GM18507 (cell line): ENCODE measurements at regions not wholly inside any gene's neighbourhood (a gene's known extent, or its start where the extent isn't known, plus 50 kb on each side); places are given as distances from the start of the nearest gene placed in this dataset.
"Not testable (repeated sequence)": the region's sequence is repeated elsewhere in the genome, so short reads cannot be mapped to it uniquely, and the experiment has no call there.

Experiments
- DNase-seq: peaks from one replicate; pipeline ENCODE4 v3.0.0; 2011; ENCODE audit warnings: low read depth; ENCODE audit not compliant: insufficient read length; ENCODE audit errors: extremely low spot score
- FAIRE-seq: peaks from 2 replicates; lab custom pipeline; 2011; peaks lifted over from hg19 to GRCh38; lab: Jason Lieb, UNC

DNA sequence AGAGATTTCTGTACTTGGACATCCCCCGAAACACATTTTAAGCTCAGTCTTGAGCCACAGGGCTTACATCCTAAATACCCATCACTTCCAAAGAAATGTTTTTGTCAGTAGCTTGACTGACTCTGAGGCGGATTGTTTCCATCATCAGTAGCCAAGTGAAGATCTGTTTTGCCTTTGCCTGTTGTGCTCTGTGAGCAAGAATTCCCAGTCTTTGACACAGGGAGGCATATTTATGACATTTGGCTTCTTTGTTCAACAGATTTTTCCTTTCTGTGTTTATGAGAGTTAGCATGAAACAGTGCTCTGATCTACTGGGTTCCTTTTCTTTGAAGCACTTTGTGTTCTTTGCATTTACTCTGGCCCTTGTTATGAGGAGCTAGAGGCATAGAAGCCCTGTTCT is 132.1 kb upstream of the CDIN1 start:
- no peak for FAIRE-seq
- DNase-seq: no peak

DNA sequence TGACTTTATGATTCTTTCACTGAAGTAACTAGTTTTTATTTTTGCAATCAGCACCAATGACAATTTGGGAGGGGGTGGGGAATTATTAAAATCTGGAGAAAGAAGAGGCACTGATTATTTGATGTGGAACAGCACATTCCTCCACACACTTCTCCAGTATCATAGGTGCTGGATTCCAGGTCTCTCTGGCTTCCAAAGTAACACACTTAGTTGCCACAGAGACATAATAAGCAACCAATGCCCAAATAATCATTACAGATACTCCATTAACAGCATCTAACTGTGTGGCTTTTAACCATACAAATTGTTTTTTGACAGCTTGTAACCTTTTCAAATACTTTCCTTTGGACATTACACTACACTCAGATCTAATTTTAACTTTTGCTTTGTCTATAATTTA is 131.0 kb upstream of the CDIN1 start:
- DNase-seq (no peak), FAIRE-seq (no peak)

DNA sequence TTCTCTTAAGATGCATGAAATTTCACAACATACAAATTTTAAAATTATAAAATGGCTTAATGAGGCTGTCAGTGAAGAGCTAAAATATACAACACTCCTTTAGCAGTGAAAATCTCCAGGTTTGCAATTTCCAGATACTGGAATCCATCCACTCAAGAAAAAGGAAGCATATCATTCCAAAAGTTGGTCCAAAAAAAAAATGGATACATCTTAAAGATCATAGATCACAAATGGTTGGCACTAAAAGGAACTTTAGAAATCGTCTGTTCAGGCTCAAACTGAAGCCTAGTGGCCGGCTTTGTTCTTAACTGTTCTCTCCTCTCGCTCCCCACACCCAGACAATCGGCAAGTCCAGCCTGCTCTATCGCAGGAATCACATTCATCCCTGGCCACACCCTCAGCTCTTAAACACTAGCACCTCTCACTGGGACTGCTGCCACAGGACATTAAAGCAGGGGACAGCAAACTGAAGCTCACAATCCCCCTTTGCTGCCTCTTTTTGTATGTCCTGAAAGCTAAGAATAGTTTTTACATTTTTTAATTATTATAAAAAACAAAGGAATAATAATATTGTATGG is 130.3 kb upstream of the CDIN1 start:
- FAIRE-seq (no peak), DNase-seq (no peak)

DNA sequence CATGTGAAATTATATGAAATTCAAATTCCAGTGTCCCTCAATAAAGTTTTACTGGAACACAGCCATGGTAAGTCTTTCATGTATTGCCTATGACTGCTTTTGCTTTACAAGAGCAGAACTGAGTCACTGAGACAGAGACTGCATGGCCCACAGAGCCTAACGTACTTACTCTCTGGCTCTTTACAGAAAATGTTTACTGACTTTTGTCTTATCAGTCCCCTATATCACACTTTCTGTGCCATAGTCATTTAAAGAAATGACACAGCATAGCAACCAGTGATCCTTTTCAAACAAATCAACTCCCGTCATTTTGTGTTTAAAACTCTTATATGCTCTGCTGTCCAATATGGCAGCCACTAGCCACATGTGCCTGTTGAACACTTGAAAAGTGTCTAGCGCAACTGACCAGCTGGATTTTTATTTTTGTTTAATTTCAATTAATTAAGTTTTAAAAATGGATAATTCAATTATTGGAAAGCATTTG is 129.7 kb upstream of the CDIN1 start:
- DNase-seq: no peak
- no peak for FAIRE-seq

DNA sequence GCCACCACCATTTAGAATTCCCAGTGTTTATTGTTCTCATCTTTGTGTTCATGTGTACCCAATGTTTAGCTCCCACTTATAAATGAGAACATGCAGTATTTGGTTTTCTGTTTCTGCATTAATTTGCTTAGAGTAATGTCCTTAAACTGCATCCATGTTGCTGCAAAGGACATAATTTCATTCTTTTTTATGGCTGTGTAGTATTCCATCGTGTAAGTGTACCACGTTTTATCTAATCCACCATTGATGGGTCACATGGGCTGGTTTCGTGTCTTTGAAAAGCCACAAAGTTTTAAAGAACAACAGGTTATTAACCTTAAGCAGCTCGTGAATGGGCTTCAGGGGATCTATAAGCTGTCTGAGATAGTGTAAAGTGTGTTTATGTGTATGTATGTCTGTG is 125.2 kb upstream of the CDIN1 start:
- DNase-seq, FAIRE-seq: not testable (repeated sequence)

DNA sequence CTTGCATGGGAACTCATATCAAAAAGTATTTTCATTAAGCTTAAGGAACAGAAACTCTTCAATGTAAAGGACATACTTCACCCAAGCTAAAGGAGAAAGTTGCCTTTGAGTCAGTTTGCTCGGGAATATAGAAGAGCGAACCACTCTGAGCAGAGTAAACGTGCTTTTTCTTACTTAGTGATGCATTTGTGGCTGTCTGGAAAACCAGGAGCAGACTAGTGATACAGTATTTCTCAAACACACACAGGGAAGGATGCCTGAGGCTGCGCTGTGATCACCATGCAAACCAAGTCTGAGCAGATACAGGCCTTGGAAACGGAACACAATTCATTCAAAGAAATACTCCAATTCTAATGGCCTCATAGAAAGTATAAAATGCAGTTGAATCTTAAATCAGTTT is 121.0 kb upstream of the CDIN1 start:
- no peak for DNase-seq
- no peak for FAIRE-seq

DNA sequence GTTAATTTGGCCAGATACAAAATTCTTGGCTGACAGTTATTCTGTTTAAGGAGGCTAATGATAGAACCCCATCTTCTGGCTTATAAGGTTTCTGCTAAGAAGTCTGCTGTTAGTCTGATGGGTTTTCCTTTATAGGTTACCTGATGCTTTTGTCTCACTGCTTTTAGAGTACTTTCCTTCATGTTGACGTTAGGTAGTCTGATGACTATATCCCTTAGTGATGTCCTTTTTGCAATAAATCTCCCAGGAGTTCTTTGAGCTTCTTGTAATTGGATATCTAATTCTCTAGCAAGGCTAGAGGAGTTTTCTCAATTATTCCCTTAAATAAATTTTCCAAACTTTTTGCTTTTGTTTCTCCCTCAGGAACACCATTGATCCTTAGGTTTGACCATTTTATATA is 114.1 kb upstream of the CDIN1 start:
- FAIRE-seq: no peak

DNA sequence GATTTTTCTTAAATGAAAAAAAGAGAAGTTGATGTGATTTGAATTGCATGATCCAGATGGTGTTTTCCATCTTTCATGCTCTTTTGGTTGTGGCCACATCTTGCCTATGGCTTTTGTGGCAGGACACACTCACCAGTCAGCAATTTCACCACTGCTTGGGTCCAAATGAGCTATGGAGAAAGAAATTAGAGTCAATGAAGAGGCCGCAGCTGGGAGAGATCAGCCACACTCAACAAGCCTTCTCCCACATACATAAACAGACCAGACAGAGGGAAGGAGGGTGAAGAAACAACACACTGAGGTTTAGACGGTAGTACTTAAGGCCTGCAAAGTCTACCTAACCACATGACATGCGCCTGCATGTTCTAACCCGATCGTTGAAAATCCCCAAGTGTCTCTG is 110.7 kb upstream of the CDIN1 start:
- DNase-seq (no peak), FAIRE-seq (no peak)

More for the DNA sequence above, 114.1 kb upstream of the CDIN1 start:
- DNase-seq: no peak

DNA sequence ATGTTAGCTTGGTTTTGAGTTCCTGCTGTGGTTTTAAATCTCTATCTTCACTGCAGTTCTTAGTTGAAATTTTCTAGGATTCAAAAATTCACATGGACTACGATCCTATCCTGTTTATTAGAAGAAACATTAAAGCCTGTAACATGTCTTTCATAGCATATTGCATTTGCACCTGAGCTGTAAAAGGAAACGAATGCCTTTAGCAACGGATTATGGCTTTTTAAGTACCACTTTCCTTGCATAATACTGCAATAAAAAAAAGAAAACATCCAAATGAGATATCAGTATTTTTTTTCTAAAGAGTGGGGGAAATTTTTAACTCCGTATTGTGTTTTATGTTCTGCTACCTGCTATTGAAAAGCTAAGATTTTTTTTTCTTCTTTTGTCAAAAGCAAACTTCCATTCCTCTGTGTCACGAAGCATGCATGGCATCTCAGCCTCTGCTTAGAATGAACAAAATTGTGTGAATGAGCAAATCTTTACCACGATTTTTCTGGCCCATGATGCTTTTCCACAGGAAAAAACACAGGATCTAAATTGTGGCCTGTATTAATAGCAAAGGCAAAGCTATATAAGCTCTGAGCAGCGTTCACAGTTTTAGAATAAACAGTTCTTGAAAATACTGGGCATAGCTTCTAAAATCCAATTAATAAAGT is 110.0 kb upstream of the CDIN1 start:
- no peak for DNase-seq
- no peak for FAIRE-seq

DNA sequence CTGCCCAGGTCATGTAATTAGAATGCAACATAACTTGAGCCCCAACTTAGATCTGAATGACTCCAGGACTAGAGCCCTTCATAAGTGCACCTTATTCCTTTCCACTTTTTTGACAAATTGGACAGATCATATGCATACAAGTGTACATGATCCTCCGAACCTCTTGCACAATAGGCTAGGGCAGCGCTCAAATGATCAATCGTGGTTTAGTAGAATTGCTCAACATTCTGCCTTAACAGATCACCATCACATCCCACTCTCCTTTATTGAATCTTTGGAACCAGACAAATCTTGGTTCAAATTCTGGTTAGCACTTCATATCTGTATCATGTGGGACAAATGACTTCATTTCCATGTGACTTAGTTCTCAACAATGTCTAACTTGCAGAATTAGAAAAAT is 106.8 kb upstream of the CDIN1 start:
- DNase-seq (no peak), FAIRE-seq (no peak)

DNA sequence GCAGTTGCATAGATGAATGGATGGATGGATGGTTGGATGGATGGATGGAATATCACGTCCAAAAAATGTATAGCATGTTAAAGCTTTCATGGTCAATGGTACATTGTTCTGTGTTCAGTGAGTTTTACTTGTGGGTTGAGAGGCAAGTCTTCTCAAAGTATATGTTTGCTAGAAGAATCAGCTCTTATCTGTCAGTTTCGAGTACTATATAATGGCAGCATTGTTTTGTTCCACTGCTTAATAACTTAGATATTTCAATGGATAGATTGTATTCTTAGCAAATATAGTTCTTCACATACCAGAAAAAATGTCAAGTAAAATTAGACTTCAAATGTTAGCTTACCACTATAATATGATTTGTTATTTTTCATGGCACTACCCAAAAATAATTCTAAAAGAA is 100.9 kb upstream of the CDIN1 start:
- DNase-seq (no peak), FAIRE-seq (no peak)

DNA sequence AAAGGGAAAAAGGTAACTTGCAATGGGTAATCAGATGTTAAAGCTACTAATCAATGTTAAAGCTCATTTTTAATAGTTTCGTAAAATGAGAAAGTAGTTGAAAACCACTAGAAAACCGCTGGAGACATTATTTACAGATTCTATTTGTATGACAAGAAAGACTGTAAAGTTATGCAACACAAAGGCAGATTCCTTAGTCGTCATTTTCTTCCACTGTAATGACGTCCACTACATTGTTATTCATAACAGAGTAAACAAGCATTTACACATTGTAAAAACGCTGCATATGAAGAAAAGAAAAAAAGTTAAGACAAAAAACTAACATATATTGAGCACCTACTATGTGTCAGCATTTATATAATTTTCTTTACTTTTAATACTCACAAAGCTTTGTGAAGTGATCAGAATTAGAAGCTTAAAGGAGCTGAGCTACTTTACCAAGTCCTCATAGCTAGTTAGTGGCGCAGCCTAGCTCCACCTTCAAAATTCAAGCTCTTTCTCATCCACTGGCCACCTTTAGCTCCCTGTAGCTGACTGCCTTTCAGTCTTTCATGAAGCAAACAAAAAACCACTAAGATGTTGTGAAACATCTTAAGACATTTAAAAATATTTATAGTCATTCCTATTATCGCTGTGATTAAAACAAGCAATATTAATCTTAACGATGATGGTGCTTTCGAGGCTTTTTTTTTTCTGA is 100.1 kb upstream of the CDIN1 start:
- DNase-seq (no peak), FAIRE-seq (no peak)

DNA sequence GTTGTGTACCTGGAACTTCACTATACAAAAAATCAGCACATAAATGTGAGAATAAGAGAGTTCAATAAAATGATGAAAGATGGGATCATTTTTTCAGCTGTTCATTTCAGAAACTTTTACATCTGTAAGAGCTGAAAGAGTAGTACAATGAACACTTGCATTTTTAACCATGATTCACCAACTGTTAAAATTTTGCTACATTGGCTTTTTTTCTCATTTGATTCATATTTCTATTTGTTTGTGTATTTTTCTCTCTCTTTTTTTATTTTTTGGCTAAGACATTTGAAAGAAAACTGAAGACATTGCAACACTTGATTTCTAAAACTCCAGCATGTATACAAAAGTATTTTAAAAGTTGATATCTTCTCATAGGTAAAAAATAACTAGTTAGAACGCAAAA is 98.3 kb upstream of the CDIN1 start:
- FAIRE-seq (no peak), DNase-seq (no peak)

DNA sequence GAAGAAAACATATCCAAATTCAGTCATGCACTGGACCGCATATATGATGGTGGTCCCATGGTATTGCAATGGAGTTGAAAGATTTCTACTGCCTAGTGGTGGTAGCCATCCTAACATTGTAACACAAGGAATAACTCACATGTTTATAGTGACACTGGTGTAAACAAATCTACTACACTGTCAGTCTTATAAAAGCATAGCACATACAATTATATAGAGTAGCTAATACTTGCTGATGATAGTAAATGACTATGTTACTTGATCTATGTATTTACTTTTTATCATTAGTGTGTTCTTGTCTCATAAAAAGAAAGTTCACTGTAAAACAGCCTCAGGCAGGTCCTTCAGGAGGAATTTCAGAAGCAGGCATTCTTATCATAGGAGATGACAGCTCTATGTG is 96.0 kb upstream of the CDIN1 start:
- FAIRE-seq (no peak), DNase-seq (no peak)

DNA sequence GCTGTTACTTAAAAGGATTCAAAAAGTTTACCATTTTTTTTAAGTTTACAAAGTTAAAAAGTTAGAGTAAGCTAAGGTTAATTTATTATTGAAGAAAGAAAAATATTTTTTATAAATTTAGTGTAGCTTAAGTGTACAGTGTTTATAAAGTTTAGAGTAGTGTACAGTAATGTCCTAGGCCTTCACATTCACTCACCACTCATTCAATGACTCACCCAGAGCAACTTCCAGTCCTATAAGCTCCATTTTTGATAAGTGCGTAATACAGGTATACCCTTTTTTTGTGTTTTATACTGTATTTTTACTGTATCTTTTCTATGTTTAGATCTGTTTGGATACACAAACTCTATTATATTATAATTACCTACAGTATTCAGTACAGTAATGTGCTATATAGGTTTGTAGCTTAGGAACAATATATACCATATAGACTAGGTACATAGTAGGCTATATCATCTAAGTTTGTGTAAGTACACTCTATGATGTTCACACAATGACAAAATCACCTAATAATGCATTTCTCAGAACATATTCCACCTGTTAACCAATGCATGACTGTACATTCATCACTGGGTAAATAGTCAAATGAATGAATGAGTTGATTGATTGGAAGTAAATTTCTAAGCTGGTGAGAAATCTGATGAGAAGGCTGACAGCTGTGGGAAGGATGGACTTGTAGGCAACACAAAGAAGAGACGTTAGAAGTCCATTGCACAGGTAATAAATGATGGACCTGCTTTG is 95.2 kb upstream of the CDIN1 start:
- FAIRE-seq (no peak), DNase-seq (no peak)

DNA sequence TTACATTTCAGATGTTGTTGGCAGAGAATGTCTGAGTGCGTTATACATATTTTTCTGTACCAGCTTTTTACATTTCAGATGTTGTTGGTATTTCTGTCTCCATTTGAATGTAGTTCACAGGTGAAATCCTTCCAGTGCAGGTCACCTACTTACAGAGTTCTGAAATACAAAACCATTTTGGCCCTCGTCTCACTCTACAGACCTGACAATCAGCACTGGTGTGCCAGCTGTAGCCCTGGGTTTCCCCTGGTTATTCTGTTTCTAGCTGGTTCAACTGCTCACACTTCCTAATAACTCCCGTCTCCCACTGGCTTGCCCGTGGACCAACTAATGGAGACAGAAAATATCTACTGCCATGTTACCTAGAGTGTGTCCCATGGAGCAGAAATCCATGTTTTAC is 87.5 kb upstream of the CDIN1 start:
- DNase-seq: no peak
- no peak for FAIRE-seq

DNA sequence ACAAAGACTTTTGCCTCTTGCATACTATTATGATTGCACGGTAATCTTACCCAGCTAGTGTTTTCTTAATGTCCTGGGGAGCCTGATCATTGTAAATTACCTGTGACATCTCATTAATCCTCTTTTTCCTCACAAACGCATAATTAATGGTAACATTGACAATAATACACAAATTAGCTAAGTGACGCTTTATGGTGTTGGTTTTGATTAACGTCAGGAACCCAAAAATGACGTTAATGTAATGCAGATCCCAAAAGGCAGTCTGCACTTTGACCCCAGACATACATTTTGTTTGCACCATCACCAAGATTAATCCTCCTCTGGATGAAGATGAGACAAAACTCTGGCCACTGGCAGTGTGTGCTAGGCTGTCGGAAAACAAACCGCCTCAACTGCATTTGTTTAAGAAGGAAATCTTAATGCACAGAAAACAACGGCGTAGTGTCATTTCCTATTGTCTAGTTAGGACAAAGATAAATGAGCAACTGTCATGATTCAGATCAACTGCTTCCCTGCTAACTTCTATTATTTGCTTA is 83.9 kb upstream of the CDIN1 start:
- DNase-seq: no peak
- FAIRE-seq: no peak

DNA sequence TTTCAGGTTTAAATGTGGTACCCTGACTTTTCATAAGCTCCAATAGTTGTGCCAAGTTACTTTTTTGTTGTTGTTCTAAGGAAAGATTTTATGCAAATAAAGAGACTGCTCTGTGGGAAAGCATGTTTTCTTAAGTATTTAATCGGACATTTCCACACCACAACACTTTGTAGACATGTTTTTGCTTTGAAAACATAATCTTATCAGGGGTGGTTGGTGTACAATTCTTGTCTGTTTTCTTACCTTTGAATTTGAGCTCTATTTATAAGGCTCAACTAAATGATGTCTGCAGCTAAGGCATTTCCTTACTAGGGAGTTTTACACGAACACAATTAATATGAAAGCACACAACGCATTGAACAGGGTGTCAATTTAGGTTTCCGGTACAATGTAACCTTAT is 81.5 kb upstream of the CDIN1 start:
- DNase-seq: no peak
- no peak for FAIRE-seq

DNA sequence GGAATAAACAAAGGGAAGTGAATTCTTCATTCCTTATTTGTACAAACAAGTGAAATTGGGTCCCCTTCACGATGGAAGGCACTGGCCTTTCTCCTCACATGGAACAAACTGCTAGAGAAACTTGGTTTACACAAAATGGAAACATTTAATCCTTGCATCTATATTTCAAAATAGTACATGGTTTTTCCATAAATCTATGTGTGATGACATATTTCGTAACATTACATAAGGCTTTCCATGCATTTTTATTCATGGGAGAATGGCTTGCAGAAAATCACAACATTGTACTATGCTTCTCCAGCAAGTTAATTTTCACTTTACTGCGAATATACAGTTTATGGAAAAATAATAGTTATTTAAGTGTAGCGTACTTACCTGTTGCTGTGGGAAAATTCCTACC is 81.0 kb upstream of the CDIN1 start:
- DNase-seq (no peak), FAIRE-seq (no peak)

DNA sequence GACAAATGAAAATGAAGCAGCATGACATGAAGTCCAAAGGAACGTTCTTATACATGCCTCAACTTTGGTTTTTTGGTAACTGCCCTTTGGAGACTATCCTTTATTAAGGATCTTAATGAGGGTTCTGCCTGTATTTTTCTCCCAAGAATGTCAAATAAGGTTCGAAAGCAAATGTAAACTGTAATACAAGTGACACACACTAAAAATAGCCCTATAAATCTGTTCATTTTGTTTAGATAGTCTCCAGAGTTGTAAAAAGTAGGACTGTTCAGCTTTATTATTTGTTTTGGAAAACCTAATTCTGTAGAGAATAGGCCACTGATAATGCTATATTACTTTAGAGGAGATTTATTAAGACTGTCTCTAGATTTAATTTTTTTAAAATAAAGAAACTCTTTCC is 80.5 kb upstream of the CDIN1 start:
- DNase-seq (no peak), FAIRE-seq (no peak)
